NCI-H446 (cell line): ENCODE measurements at regions not wholly inside any gene's neighbourhood (a gene's known extent, or its start where the extent isn't known, plus 50 kb on each side); places are given as distances from the start of the nearest gene placed in this dataset.
"Not testable (repeated sequence)": the region's sequence is repeated elsewhere in the genome, so short reads cannot be mapped to it uniquely, and the experiment has no call there.

Experiments used
- DNase-seq, 2 experiments: peaks; one replicate each; lab custom pipeline; 2025; lab: John Stamatoyannopoulos, UW

GRCh38 chr3:124633524-124633923 lies 96.7 kb upstream of the UMPS start:
- DNase-seq: no peak

- no peak for DNase-seq
Observed at GRCh38 chr3:124634210-124635168, 95.8 kb upstream of the UMPS start.

- DNase-seq: no peak
Observed at GRCh38 chr3:124635169-124635539, 95.1 kb upstream of the UMPS start.

- no peak for DNase-seq
Observed at GRCh38 chr3:124636101-124636862, 94.0 kb upstream of the UMPS start.

- DNase-seq: no peak
Observed at GRCh38 chr3:124636863-124637296, 93.4 kb upstream of the UMPS start.

- DNase-seq: no peak
Observed at GRCh38 chr3:124639406-124640237, 90.6 kb upstream of the UMPS start.

- no peak for DNase-seq
Observed at GRCh38 chr3:124640635-124641306, 89.5 kb upstream of the UMPS start.

GRCh38 chr3:124643453-124643852 lies 86.8 kb upstream of the UMPS start:
- no peak for DNase-seq

GRCh38 chr3:124646186-124646585 lies 84.1 kb upstream of the UMPS start:
- DNase-seq: not testable (repeated sequence)

- no peak for DNase-seq
Observed at GRCh38 chr3:124648551-124648950, 81.7 kb upstream of the UMPS start.

- DNase-seq: no peak
Observed at GRCh38 chr3:124650798-124651197, 79.5 kb upstream of the UMPS start.

GRCh38 chr3:124651416-124651815 lies 78.8 kb upstream of the UMPS start:
- not testable (repeated sequence) for DNase-seq

- no peak for DNase-seq
Observed at GRCh38 chr3:124652009-124652408, 78.2 kb upstream of the UMPS start.

GRCh38 chr3:124653071-124653796 lies 77.0 kb upstream of the UMPS start:
- no peak for DNase-seq

- DNase-seq: no peak
Observed at GRCh38 chr3:124653797-124654469, 76.3 kb upstream of the UMPS start.

GRCh38 chr3:124654470-124654845 lies 75.8 kb upstream of the UMPS start:
- DNase-seq: no peak

- no peak for DNase-seq
Observed at GRCh38 chr3:124656531-124656930, 73.7 kb upstream of the UMPS start.

- no peak for DNase-seq
Observed at GRCh38 chr3:124657138-124657537, 73.1 kb upstream of the UMPS start.

- DNase-seq: no peak
Observed at GRCh38 chr3:124658270-124658669, 72.0 kb upstream of the UMPS start.

- no peak for DNase-seq
Observed at GRCh38 chr3:124659175-124659574, 71.1 kb upstream of the UMPS start.
